HG02588 (cell line): ENCODE measurements at regions not wholly inside any gene's neighbourhood (a gene's known extent, or its start where the extent isn't known, plus 50 kb on each side); places are given as distances from the start of the nearest gene placed in this dataset.
A peak's percentile ranks its signal among the peaks of the same experiment; 100 is the strongest.

Source experiments
- ATAC-seq: cut with Tn5 transposase; IDR thresholded peaks from one replicate; pipeline ENCODE4 v1.9.1; 2021; ENCODE audit warnings: mild to moderate bottlenecking, moderate library complexity; ENCODE audit not compliant: unreplicated experiment

DNA sequence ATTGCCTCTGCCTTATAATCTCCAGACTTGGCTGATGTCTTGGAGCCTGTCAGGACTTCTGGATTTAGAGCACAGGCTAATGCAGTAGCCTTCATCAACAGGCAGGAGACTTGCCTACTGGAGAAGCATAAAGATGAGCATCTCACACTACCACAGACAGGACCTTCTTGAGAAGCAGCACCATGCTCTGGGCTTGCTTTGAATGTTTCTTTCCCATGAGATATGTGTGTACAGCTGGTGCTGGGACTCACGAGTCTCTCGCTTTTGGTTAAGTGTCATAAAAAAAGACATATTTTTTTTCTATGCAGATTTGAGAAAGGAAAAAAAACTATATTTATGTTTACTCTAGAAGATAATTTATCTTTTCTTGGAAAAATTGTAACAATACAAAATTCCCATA, 671.3 kb downstream of the MRPL39 start:
- no peak for ATAC-seq

DNA sequence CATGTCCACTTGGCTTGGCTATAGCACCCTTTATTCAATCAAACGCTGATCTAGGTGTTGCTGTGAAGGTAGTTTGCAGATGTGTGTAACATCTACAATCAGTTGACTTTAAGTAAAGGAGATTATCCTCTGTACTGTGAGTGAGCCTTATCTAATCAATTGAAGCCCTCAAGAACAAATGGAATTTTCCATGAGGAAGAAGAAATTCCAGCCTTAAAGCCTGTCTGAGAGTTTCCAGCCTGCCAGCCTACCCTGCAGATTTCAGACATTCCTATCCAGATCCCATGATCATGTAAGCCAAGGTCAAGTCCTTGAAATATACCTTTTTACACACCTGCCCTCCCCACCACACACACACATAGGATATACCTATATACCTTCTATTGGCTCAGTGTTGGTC, 696.7 kb downstream of the MRPL39 start:
- ATAC-seq, result no peak

- ATAC-seq, result peak; percentile 69
Observed at GRCh38 chr21:24903994-24904635, 703.2 kb downstream of the MRPL39 start.

- peak; percentile 56 for ATAC-seq
Observed at GRCh38 chr21:24899138-24899537, 708.1 kb downstream of the MRPL39 start.

DNA sequence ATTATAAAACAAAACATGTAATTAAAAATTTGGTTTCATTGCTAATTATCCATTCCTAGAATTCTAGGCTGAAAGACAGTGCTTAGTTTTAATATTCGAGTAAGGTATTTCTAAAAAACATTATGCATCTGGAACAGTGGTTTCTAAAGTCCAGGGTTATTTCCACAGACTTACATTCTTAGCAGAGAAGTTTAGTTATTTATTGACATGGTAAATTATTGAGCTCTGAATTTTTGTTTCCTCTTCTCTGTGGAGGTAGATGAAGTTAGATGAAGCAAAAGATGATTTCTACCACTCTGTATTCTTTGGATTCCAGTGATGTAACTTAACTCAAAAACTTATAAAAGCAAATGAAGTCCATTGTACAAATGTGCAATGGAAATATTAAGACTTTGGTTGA, 709.4 kb downstream of the MRPL39 start:
- ATAC-seq, result no peak

- ATAC-seq, result no peak
Observed at GRCh38 chr21:24896735-24897124, 710.6 kb downstream of the MRPL39 start.

GRCh38 chr21:24895885-24896734, 711.2 kb downstream of the MRPL39 start:
- peak; percentile 73 for ATAC-seq

DNA sequence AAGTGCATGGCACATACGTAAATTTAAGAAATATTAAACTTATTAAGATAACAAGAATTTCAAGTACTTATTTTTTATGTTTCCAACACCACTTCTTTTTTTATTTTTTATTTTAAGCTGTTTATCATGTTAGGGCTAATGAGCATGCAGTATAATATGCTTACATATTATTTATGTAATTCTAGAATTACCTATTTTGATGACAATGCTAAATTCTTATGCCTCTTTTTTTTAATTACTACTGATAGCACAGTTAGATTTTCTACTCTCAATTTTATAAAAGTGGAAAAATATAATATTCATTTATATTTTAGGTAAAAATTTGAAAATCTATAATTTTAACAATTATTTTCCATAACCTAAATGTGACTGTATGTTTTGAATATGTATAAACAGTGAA, 713.0 kb downstream of the MRPL39 start:
- ATAC-seq, result no peak

GRCh38 chr21:24890021-24890420, 717.3 kb downstream of the MRPL39 start:
- ATAC-seq, result no peak

- no peak for ATAC-seq
Observed at GRCh38 chr21:24881506-24881905, 725.8 kb downstream of the MRPL39 start.

GRCh38 chr21:24870633-24871032, 736.6 kb downstream of the MRPL39 start:
- ATAC-seq, result no peak

- ATAC-seq, result no peak
Observed at GRCh38 chr21:24869862-24870261, 737.4 kb downstream of the MRPL39 start.

DNA sequence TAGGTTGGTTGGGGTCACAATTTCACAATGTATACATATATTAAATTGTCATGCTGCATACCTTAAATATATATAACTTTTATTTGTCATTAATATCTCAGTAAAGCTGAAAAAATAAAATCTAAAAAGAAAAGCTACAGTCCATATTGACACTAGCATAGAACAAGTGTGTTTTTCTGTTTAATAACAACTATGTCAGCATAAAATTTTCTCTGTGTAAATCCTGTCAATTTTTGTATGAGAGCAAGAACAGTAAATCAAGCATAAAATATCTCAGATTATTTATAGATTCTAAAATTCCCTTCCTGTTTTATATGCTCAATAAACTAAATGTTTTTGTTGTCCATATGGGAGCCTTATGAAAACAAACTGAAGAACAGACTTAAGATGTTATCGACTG, 739.2 kb downstream of the MRPL39 start:
- no peak for ATAC-seq

- ATAC-seq, result no peak
Observed at GRCh38 chr21:24861471-24861870, 745.8 kb downstream of the MRPL39 start.

DNA sequence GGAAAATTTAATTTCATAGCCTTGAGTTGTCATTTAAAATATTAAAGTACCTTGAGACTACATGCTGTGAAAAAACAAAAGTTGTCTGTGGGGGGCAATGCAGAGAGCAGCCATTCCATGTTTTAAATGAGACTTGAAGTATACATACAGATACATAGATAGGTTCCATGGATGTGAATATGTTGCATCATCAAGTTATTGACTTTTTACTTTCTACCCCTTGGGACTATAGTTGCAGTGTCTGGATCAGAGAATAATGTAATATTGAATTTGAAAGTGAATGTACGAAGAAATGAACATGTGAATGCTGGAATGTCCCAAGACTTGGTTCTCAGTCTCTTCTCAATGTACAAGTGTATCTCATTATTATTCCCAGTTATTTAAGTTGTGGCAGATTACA, 751.0 kb downstream of the MRPL39 start:
- ATAC-seq, result no peak

DNA sequence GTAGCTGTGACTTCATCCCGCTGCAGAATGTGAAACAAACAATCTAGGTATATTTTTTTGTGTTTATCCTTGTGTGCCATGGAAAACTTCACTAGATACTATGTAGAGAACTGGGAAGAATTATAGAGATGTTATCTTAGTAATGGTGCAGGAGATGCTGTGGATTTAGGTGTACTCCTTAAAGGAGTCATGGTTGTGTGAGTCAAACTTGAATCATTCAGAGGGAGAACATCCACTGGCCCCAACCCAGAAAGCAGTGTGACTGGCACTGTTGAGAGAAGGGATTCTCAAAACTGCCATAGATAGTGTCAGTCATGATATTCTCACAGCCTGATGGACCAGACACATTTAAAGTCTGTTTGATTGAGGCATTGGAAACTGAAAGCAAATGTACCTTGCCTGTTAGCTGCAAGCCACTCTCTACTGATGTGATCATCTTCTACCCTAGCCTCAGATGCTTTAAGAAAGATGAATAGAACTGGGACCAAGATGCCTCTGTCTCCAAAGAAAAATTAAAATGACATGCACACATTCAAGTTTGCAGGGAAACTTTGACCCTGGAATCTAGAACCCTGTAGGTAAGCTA, 754.6 kb downstream of the MRPL39 start:
- ATAC-seq, result no peak

GRCh38 chr21:24850121-24850520, 757.2 kb downstream of the MRPL39 start:
- ATAC-seq, result no peak

DNA sequence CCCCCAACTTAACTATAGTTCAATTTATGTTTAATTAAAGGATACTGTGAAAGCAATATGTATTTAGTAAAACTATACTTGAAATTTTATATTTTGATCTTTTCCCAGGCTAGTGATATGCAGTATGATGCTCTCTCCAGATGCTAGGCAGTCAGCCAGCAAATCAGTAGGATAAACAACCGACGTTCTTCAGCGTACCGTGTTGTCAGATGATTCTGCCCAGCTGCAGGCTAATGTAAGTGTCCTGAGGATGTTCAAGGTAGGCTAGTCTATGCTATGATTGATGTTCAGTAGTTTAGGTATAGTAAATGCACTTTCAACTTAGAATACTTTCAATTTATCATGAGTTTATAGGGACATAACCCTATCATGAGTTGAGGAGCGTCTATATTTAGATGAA, 762.6 kb downstream of the MRPL39 start:
- no peak for ATAC-seq

DNA sequence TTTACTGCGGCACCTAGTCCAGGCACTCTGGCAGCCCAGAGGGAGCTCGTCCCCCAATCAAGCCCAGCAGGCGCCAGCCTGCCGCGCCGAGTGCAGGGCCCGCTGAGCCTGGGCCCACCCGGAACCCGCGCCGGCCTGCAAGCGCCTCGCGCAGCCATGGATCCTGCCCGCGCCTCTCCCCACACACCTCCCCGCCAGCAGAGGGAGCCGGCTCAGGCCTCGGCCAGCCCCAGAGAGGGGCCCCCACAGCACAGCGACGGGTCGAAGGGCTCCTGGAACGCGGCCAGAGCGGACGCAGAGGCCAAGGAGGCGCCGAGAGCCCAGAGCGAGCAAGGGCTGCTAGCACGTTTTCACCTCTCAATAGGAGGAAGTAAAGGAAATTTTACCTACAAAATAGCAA, 767.0 kb downstream of the MRPL39 start:
- ATAC-seq, result no peak

- no peak for ATAC-seq
Observed at GRCh38 chr21:24832961-24833360, 774.3 kb downstream of the MRPL39 start.

DNA sequence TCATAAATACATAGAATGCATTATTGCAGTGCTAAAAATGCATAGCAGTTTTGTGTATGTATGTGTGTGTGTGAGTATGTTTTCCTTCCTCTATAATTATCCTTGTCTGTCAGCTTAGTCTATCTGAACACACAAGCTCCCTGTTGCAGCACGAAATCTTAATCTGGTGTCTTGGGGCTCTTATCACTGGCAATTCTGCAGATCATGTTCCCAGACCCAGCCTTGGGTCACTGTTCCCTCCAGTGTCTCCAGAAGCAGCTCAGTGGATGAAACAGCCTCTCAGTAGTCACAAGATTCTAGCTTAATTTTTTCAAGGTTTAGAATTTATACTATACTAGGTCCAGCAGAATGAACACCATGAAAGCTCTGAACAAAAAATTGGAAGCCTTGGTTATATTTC, 777.9 kb downstream of the MRPL39 start:
- no peak for ATAC-seq

GRCh38 chr21:24826822-24827221, 780.5 kb downstream of the MRPL39 start:
- no peak for ATAC-seq
